ENCODE measurements at regions not wholly inside any gene's neighbourhood (a gene's known extent, or its start where the extent isn't known, plus 50 kb on each side); places are given as distances from the start of the nearest gene placed in this dataset.
A peak's percentile ranks its signal among the peaks of the same experiment; 100 is the strongest.
"Not testable (repeated sequence)": the region's sequence is repeated elsewhere in the genome, so short reads cannot be mapped to it uniquely, and the experiment has no call there.

DNA sequence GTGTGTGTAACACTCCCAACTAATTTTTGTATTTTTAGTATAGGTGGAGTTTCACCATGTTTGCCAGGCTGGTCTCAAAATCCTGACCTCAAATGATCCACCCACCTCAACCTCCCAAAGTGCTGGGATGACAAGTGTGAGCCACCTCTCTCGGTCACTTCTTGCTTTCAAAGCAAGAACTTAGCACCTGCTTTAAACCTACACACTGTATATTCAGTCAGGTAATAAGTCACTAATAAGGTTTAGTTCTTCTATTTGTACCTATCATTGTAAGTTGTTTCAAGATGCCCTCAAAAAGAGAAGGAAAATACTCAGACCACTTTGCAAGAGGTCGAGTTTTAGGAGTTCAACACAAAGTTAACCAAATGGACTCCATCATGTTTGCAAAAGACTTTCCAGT lies 431.3 kb downstream of the MRPL39 start:
- DNase-seq (ENCODE audit: insufficient read length, low spot score) = no peak
- FAIRE-seq = no peak

DNA sequence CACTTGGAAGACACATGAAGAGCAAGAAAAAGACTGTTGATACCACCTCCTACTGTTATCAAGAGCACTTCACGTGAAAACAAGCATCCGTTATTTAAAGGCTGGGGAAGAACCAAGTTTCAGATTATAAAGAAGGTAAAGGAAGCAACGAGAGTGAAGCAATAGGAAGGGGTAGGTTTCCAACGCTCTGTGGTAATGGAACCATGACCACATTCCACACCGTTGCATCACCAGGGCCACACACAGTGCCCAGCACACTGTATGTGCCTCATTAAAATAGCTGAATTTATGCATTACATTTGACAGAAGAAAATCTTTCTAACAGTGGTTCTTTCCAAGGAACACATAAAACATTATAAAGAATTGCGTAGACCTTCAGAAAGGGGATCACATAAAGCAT lies 435.8 kb downstream of the MRPL39 start:
- FAIRE-seq (no peak), DNase-seq (ENCODE audit: insufficient read length, low spot score) (peak; percentile 3)

DNA sequence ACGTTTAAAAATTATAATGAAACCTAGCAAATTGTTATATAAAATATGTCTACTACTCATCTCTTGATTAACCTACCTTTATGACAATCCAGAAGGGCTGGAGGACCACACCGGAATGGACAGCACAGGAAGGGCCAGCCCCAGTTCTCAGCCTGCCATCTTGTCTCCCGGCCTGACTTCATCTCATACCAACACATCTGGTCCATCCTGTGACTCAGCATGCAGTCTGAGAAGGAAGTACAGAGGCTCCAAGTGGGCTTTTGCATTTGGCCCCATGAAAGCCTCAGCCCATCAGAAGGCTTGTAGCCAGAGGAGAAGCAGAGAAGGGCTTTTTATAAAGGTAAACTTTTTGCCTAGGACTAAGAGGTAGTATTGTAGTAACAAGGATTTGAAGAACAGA lies 436.6 kb downstream of the MRPL39 start:
- DNase-seq (ENCODE audit: insufficient read length, low spot score) (no peak), FAIRE-seq (no peak)

DNA sequence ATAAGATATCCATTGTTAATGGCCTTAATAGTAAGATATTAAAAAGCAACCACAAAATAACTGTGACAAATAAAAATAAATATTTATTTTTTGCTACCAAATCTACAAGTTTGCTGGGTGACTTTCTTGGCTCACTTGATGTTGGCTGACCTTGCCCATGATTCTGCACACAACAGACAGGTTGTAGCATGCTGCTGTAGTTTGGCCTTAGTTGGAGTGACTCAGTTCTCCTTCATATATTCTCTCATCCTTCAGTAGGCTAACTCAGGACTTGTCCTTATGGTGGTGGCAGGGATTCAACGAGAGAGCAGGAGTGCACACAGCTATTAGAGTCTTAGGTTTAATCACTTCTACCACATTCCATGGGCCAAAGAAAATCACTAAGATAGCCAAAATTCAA lies 437.9 kb downstream of the MRPL39 start:
- no peak for FAIRE-seq
- no peak for DNase-seq (ENCODE audit: insufficient read length, low spot score)

DNA sequence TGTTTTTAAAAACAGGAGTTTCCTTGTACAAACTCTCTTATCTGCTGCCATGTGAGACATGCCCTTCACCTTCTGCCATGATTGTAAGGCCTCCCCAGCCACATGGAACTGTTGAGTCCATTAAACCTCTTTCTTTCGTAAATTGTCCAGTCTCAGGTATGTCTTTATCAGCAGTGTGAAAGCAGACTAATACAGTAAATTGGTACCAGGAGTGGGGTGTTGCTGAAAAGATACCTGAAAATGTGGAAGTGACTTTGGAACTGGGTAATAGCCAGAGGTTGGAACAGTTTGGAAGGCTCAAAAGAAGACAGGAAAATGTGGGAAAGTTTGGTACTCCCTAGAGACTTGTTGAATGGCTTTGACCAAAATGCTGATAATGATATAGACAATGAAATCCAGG lies 440.4 kb downstream of the MRPL39 start:
- not testable (repeated sequence) for FAIRE-seq

DNA sequence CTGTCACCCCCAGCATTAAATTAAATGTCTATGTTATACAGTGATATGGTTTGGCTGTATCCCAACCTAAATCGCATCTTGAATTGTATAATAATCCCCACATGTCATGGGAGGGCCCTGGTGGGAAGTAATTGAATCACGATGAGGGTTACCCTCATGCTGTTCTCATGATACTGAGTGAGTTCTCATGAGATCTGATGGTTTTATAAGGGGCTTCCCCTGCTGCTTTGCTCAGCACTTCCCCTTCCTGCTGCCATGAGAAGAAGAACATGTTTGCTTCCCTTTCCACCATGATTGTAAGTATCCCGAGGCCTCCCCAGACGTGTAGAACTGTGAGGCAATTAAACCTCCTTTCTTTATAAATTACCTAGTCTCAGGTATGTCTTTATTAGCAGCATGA lies 445.7 kb downstream of the MRPL39 start:
- no peak for FAIRE-seq
- DNase-seq (ENCODE audit: insufficient read length, low spot score) = no peak

More for the DNA sequence above, 440.4 kb downstream of the MRPL39 start:
- not testable (repeated sequence) for DNase-seq (ENCODE audit: insufficient read length, low spot score)

DNA sequence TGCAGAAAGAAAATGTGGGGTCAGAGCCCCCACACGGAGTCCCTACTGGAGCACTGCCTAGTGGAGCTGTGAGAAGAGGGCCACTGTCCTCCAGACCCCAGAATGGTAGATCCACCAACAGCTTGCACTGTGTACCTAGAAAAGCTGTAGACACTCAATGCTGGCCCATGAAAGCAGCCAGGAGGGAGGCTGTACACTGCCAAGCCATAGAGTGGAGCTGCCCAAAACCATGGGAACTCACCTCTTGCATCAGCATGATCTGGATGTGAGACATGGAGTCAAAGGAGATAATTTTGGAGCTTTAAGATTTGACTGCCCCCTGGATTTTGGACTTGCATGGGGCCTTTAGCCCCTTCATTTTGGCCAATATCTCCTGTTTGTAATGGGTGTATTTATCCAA lies 452.3 kb downstream of the MRPL39 start:
- not testable (repeated sequence) for FAIRE-seq; DNase-seq (ENCODE audit: insufficient read length, low spot score)

DNA sequence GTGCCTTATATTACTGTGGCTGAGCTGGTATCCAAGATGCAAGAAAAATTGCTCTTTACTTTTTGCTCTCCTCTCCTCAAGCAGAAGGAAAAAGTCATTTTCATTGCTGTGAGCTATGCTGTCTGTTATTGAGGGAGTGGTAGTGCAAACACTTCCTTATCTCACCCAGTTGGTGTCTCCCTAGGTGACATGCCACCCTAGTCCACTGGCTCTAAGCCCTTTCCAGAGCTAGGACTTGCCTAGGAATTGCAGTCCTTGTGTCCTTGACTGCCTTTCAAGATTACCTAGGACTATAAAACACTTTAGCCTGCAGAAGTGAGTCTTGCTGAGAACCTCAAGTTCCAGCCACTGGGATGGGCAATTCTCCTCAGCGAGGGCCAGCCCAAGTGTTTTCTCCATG lies 458.3 kb downstream of the MRPL39 start:
- FAIRE-seq = no peak

DNA sequence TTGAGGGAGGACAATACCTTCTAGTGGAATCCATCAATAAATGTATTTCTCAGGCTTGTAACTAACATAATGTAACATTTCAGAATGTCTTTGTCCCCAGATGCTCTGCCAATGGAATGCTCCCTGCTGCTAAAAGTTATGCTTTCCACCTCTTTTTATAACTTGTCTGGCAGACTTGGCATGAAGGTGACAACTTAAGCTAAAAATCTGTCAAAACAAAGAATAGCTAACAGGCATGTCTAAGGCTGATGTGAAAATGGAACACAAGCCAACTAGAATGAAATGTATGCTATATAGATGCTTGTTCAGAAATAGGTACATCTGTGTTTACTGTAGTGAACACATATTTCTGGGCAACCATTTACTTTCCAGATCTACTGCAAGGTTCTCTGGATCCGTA lies 467.9 kb downstream of the MRPL39 start:
- no peak for DNase-seq (ENCODE audit: insufficient read length, low spot score)
- no peak for FAIRE-seq

More for the DNA sequence above, 458.3 kb downstream of the MRPL39 start:
- DNase-seq (ENCODE audit: insufficient read length, low spot score) = no peak

DNA sequence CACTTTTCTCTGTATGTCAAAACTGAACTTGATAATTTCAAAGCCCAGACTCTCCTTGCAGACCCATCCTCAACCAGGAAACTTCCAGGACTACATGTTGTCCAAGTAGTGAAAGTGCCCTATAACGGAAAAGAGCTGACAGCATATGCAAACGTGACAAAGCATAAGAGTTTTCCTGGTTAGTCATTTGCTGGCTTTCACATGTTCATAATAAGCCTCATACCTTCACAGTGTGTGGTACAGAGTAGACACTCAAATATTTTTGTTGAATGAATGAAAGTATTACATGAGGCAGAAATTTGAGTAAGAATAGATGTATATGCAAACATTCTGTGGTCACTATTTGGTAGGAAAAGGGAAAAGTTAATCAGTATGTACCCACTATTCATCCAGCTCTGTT lies 473.3 kb downstream of the MRPL39 start:
- DNase-seq (ENCODE audit: insufficient read length, low spot score) (no peak), FAIRE-seq (no peak)

DNA sequence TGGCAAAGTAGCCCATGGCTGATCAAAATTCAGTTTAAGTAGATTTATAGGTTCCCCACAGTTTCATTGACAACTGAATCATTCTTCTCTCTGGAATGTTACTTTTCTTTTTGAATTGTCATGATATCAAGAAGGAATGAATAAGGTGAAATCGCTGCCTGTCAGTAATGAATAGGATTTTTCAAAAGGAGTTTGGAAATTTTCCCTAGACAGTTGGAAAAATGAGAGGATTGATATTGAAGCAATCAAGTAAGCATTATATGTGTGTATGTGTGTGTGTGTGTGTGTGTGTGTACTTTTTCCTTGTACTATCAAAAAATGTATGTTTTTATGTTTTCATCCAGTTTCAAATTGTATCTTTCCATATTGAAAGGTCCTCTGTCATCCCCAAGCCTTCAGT lies 479.5 kb downstream of the MRPL39 start:
- no peak for DNase-seq (ENCODE audit: insufficient read length, low spot score)
- FAIRE-seq = no peak

DNA sequence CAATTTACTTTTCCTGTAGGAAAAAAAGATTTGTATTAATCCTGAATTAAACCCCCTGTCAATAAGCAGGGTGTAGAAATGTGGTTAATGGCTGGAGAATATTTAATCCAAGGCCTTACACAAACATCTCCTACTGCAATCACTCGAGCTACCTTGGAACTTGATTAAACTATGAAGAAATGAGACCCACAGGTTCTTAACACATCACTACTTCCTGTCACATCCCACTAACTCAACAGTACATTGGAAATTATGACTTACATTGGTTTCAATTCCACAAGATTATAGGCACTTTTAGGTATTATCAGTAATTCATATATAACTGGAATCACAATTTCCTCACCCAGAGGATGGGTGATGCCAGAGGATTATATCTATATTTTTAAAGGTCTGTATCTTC lies 480.3 kb downstream of the MRPL39 start:
- no peak for DNase-seq (ENCODE audit: insufficient read length, low spot score)
- no peak for FAIRE-seq

DNA sequence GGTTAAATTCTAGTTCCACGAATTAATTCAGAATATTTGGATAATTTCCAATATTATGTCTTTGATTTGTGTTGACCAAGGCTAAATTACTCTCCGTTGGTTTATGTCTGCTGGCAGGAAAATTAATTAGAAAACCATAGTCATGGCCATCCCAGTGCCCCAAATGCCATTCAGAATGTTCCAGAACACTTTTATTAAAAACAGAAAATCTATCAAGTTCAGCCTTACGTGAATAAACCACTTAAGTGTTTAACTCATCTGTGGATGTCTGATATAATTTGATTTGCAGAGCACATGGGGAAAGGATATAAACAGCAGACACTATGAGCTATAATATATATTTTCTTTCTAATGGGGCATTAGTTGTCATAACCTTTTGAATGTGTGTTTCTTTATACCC lies 480.7 kb downstream of the MRPL39 start:
- DNase-seq (ENCODE audit: insufficient read length, low spot score) (no peak), FAIRE-seq (no peak)

DNA sequence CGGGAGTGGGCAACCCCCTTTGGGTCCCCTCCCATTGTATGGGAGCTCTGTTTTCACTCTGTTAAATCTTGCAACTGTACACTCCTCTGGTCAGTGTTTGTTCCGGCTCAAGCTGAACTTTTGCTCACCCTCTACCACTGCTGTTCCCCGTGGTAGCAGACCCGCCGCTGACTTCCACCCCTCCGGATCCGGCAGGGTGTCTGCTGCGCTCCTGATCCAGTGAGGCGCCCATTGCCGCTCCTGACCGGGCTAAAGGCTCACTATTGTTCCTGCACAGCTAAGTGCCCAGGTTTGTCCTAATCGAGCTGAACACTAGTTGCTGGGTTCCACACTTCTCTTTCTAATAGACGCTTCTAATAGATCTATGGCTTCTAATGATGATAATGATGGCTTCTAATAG lies 488.6 kb downstream of the MRPL39 start:
- DNase-seq (ENCODE audit: insufficient read length, low spot score) (no peak), FAIRE-seq (no peak)

DNA sequence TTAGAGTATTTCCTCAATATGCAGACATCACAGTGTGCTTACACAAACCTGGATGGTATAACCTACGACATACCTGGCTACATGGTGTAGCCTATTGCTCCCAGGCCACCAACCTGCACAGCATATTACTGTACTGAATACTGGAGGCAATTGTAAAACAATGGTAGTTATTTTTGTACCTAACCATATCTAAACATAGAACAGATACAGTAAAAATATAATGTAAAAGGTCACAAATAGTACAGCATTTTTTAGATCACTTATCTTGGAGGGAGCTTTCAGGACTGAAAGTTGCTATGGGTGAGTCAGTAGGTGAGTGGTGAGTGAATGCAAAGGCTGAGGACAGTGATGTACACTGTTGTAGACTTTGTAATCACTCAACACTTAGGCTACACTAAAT lies 492.3 kb downstream of the MRPL39 start:
- FAIRE-seq = no peak
- no peak for DNase-seq (ENCODE audit: insufficient read length, low spot score)

DNA sequence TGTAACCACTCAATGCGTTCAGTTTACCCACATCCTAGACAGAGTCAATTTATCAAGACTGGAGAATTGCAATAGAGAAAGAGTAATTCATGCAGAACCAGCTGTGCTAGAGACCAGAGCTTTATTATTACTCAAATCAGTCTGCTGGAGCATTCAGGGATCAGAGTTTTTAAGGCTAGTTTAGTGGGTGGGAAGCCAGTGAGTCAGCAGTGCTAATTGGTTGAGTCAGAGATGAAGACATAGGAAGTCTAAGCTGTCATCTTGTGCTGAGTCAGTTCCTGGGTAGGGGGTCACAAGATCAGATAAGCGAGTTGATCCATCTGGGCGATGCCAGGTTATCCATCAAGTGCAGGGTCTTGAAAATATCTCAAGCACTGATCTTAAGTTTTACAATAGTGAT lies 499.6 kb downstream of the MRPL39 start:
- peak; percentile 67 for FAIRE-seq

DNA sequence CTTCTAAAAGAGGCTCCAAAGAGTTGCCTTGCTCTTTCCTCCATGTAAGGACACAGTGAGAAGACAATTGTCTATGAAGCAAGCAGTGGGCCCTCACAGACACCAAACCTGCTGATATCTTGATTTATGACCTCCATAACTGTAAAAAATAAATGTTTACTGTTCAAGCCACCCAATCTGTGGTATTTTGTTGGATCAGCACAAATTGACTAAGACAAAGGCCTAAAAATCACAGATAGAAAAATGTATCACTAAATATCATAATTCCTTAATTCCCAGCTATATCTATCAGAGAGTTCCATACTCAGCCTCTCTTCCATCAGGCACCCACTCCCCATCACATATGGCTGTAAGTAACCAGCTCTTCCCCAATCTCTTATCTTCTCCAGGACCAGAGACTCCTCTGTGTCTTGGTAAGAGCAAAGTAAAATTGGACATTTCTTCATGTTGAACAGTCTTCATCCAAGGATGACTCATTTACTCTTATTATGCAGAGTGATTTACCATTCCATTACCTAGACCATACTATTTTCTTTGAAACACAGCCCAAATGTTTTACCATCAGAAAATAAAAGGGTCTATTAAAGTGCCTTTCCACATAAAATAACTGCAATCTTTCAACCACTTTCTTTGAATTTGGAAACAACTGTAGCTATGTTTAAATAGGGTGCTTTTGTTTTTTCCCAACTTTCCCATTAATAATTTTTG lies 503.6 kb downstream of the MRPL39 start:
- FAIRE-seq (no peak), DNase-seq (ENCODE audit: insufficient read length, low spot score) (no peak)

More for the DNA sequence above, 499.6 kb downstream of the MRPL39 start:
- peak; percentile 21 for DNase-seq (ENCODE audit: insufficient read length, low spot score)

DNA sequence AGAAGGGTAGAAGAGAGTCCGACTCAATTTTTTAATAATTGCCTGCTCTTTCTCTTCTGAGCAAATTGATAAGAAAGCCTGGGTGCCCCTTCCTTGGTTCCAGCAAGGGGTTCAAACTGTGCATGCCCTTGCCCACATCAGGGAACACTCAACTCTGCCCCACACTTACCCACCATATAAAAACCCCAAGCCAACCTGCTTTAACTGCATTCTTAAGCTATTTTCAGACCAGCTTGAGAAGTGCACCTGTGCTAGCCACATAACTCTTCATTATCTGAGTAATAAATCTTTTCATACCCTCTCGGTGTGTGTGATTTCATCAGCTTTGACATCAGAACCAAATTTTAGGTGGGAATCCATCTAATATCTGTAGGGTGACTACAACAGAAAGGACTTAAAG lies 509.6 kb downstream of the MRPL39 start:
- DNase-seq (ENCODE audit: insufficient read length, low spot score) (no peak), FAIRE-seq (no peak)

DNA sequence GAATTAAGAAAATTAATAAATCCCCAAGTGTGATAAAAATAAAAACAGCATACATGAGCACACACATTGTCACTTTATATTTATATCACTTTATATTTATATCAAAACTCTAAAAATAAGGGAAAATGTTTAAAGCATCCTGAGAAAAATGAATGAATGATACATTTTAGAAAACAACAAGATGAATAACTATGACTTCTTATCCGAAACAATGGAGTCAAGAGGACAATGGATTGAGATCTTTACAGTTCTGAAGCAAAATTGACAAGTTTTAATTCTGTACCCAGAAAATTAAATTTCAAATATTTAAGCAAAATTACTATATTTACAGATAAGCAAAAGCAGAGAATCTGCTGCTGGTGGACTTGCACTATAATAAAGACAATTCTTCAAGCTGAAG lies 512.6 kb downstream of the MRPL39 start:
- FAIRE-seq (no peak), DNase-seq (ENCODE audit: insufficient read length, low spot score) (no peak)

DNA sequence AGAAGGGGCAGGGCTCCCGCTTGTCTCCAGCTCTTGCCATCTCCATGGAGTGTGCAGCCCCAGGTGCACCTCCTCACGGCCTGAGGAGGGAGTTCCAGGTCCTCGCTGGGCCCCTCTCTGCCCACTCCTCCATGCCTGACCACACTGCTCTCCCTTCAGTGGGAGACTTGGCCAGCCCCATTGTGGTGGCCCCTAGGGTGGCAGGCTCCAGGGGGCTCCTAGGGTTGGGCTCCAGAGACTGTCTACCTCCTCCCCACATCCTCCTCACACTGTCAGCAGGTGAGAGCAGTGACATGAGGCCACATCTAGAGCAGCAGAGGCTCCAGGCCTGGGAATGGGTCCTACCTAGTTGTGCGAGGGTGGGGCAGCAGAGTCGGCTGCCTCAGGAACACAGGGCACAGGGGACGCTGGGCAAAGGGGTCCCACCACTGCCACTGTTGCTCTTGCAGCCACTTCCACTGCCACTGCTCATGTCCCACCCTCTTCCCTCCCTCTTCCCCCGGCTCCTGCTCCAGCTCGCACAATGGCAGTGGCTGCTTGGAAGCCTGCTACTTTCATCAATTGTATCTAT lies 514.8 kb downstream of the MRPL39 start:
- DNase-seq (ENCODE audit: insufficient read length, low spot score) = no peak
- no peak for FAIRE-seq

DNA sequence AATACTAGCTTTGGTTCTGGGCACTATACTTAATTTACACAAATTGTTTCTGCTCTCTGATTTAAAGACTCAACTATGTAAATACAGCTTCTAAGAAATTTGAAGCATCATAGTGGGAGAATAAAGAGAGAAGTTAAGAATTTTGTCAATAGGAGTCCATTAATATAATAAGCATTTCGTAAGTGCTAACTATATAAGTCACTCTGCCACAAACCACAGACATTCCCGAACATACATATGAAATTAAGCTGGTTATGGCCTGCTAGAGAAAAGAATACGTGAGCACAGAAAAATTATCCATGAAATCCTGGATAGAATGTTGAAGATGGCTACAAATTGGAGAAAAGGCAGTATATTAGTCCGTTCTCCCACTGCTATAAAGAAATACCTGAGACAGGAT lies 526.2 kb downstream of the MRPL39 start:
- no peak for DNase-seq (ENCODE audit: insufficient read length, low spot score)
- no peak for FAIRE-seq

DNA sequence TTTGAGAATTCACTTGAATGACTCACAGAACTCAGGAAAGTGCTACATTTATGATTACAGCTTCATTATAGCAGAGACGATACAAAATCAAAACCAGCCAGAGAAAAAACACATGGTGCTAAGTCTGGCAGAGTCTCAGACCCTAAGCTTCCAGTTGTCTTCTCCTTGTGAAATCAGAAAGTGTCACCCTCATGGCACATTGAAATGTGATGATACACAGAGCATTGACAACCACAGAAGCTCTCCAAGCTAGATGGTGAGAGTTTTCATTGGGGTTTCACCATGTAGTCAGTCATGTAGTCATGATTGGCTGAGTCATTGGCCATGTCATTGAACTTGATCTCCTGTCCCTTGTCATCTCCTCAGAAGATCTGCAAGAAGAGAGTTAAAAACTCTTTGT lies 526.6 kb downstream of the MRPL39 start:
- FAIRE-seq (no peak), DNase-seq (ENCODE audit: insufficient read length, low spot score) (no peak)

DNA sequence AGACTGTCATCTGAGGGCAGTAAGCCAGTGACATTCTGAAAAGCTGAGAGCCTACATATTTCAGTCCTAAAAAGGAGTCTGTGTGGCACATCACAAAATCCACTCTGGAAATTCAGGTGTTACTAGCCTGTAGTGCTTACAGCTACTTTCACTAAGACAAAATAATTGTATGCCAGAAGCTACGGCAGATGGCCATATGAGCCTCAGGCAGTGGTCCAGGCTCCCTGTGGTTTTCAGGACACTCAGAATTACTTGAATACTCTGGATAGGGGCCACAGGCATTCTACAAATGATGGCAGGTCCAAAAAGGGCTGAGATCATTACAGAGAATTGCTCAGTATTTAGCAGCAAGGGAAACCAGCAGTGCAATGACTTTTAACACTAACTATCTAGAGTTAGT lies 527.1 kb downstream of the MRPL39 start:
- no peak for DNase-seq (ENCODE audit: insufficient read length, low spot score)
- FAIRE-seq = no peak

All from HTR-8/SVneo (cell line).